ENCODE measurements at regions not wholly inside any gene's neighbourhood (a gene's known extent, or its start where the extent isn't known, plus 50 kb on each side); places are given as distances from the start of the nearest gene placed in this dataset.

GRCh38 chr1:221644663-221645258 is 97.1 kb downstream of the DUSP10 start:
- WGBS, 2 donors = 48 to 83% methylated on average over 2 of the region's 2 CpGs
- H3K36me3 ChIP-seq (replicated peaks in 1 of 2; ENCODE audit: insufficient read depth in 1 of 2, low read depth in 2 of 2) = no peaks in the 10 kb centered on the region
- no peak overlapping the region for H3K27ac ChIP-seq
- no peak for DNase-seq
- H3K9me3 ChIP-seq = no peaks in the 10 kb centered on the region
- no peaks in the 10 kb centered on the region for H3K27me3 ChIP-seq
- no peaks in the 10 kb centered on the region for H3K4me1 ChIP-seq
- no peak overlapping the region for H3K4me3 ChIP-seq
- intact Hi-C loops (cut with DNase I) = no loop called here
- TF ChIP-seq POLR2A (IDR thresholded peaks at IDR 0.05) (no peak), CTCF (IDR thresholded peaks at IDR 0.05) (no peak)
- ATAC-seq = no peak

DNA sequence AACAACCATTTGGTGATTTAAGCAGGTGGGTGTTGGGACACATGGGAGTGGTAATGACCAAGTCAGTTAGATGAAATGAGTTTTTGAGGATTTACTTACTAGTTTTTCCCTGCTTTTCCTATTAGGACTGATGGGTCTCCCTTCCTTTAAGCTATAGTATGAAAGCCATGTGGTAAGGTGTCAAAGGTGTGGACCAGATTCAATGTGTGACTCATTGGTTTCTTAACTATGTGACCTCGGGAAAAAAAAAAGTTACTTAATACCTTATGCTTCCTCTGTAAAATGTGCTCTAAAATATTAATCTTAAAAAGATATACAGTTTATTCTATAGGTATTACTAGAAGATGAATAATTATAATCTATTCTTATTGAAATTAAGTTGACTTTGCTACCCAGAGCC is 93.7 kb downstream of the DUSP10 start:
- no peaks in the 10 kb centered on the region for H3K36me3 ChIP-seq (replicated peaks in 1 of 2; ENCODE audit: insufficient read depth in 1 of 2, low read depth in 2 of 2)
- no peak for DNase-seq
- intact Hi-C loops (cut with DNase I) = no loop called here
- no peaks in the 10 kb centered on the region for H3K9me3 ChIP-seq
- ATAC-seq = no peak
- no peaks in the 10 kb centered on the region for H3K4me1 ChIP-seq
- H3K27me3 ChIP-seq = no peaks in the 10 kb centered on the region
- no peak overlapping the region for H3K27ac ChIP-seq
- TF ChIP-seq CTCF (IDR thresholded peaks at IDR 0.05) (no peak), POLR2A (IDR thresholded peaks at IDR 0.05) (no peak)
- 67 to 72% methylated on average over 1 of the region's 1 CpG for WGBS, 2 donors
- H3K4me3 ChIP-seq = no peak overlapping the region

Data from body of pancreas (tissue), 4 donors.